ENCODE measurements at regions not wholly inside any gene's neighbourhood (a gene's known extent, or its start where the extent isn't known, plus 50 kb on each side); places are given as distances from the start of the nearest gene placed in this dataset.

DNA sequence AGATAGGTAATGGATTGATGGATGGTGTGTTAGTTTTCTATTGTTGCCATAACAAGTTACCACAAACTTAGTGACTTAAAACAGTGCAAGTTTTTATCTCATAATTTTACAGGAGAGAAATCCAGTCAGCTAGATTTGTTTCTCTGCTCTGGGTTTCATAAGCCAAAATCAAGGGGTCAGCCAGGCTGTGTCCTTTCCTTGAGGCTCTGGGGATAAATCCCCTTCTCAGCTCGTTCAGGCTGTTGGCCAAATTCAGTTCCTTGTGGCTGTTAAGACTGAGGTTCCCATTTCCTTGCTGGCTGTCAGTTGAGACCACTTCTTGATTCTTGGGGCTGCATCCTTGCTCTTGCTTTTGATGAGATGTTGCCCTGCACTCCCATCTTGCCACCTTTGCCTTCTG is 204.9 kb upstream of the CDH13 start:
- no peaks in the 10 kb centered on the region for H3K4me1 ChIP-seq
- no peaks in the 10 kb centered on the region for H3K27me3 ChIP-seq
- TF ChIP-seq, protein P1, sequence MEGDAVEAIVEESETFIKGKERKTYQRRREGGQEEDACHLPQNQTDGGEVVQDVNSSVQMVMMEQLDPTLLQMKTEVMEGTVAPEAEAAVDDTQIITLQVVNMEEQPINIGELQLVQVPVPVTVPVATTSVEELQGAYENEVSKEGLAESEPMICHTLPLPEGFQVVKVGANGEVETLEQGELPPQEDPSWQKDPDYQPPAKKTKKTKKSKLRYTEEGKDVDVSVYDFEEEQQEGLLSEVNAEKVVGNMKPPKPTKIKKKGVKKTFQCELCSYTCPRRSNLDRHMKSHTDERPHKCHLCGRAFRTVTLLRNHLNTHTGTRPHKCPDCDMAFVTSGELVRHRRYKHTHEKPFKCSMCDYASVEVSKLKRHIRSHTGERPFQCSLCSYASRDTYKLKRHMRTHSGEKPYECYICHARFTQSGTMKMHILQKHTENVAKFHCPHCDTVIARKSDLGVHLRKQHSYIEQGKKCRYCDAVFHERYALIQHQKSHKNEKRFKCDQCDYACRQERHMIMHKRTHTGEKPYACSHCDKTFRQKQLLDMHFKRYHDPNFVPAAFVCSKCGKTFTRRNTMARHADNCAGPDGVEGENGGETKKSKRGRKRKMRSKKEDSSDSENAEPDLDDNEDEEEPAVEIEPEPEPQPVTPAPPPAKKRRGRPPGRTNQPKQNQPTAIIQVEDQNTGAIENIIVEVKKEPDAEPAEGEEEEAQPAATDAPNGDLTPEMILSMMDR (IDR thresholded peaks at IDR 0.05; ENCODE audit: low read depth, low read length) = no peak
- H3K4me3 ChIP-seq (ENCODE audit: low read depth, low read length) = no peak overlapping the region
- DNase-seq = no peak
- H3K36me3 ChIP-seq = no peaks in the 10 kb centered on the region
- no peaks in the 10 kb centered on the region for H3K9me3 ChIP-seq

DNA sequence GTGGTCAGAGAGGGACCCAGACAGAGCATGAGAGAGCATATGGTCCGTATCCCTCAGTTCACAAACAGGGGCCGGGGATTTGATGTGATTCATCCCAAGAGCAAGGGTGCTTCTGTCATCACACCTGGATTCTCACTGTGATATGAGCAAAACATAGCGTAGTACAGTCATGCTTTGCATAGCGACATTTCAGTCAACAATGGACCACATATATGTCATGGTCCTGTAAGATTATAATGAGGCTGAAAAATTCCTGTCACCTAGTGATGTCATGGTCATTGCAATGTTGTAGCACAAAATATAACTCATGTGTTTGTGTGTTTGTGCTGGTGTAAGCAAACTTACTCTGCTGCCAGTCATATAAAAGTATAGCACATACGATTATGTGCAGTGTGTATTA is 207.4 kb upstream of the CDH13 start:
- Histone ChIP-seq H3K4me3 (ENCODE audit: low read depth, low read length) (no peak overlapping the region), H3K9me3 (no peaks in the 10 kb centered on the region), H3K36me3 (no peaks in the 10 kb centered on the region), H3K4me1 (no peaks in the 10 kb centered on the region), H3K27me3 (no peaks in the 10 kb centered on the region)
- TF ChIP-seq, protein P1 (IDR thresholded peaks at IDR 0.05; ENCODE audit: low read depth, low read length) = no peak
- no peak for DNase-seq

DNA sequence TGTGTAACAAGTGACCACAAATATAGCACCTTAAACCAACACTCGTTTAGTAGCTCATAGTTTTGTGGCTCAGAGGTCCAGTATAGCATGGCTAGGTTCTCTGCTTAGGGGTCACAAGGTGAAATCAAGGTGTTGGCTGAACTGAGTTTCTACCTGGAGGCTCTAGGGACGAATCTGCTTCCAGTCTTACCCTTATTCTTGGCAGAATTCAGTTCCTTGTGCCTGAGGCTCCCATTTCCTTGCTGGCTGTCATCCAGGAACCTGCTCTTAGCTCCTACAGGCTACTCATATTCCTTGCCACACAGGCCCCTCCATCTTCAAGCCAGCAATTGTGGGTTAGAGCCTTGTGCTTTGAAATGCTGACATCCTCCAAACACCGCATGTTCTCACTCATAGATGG is 212.3 kb upstream of the CDH13 start:
- TF ChIP-seq, protein P1 (IDR thresholded peaks at IDR 0.05; ENCODE audit: low read depth, low read length) = no peak

DNA sequence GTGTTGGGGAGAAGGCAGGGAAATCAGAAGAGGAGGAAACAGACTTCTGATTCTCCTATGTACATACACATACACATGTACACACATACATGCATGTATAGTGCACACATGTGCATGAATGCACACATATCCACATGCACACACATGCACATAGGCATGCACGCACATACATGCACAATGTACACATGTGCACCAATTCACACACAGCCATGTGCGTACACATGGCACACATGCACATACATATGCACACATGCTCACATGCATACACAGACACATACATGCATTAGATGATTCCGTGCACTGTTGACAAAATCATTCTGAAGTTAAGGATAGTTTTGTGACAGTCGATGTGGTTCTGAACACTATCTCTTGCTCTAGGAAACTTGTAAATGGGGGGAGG is 214.0 kb upstream of the CDH13 start:
- TF ChIP-seq, protein P1 (IDR thresholded peaks at IDR 0.05; ENCODE audit: low read depth, low read length) = no peak
- no peaks in the 10 kb centered on the region for H3K27me3 ChIP-seq
- H3K4me3 ChIP-seq (ENCODE audit: low read depth, low read length) = no peak overlapping the region

More for the DNA sequence above, 212.3 kb upstream of the CDH13 start:
- H3K36me3 ChIP-seq = no peaks in the 10 kb centered on the region
- H3K4me3 ChIP-seq (ENCODE audit: low read depth, low read length) = no peak overlapping the region
- H3K27me3 ChIP-seq = no peaks in the 10 kb centered on the region
- H3K9me3 ChIP-seq = no peaks in the 10 kb centered on the region; the same call in 1 of the 2 replicates
- DNase-seq = no peak
- H3K4me1 ChIP-seq = no peaks in the 10 kb centered on the region

DNA sequence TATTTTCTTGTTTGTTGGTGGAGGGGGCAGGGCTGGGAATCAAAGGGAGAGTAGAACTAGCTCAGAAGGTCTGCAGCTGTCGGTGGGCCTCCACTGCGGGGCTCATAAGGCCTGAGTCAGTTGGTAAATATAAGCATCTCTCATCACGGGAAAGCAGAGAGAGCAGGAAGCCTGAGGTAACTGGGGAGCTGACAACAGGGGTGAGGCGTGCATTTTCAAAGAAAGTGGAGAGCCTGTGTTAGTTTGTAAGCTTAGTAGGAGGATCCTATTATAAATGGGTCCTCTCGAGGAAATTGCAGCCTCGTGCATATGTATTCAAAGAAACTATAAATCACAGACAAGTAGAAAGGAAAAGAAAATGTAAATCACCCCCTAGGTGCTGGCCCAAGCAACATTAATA is 221.0 kb upstream of the CDH13 start:
- no peaks in the 10 kb centered on the region for H3K4me1 ChIP-seq
- H3K27me3 ChIP-seq = no peaks in the 10 kb centered on the region
- TF ChIP-seq, protein P1 (IDR thresholded peaks at IDR 0.05; ENCODE audit: low read depth, low read length) = no peak
- H3K9me3 ChIP-seq = peaks cover 2% of the 10 kb centered on the region; the same call in 1 of the 2 replicates
- no peaks in the 10 kb centered on the region for H3K36me3 ChIP-seq
- no peak for DNase-seq
- no peak overlapping the region for H3K4me3 ChIP-seq (ENCODE audit: low read depth, low read length)

More for the DNA sequence above, 214.0 kb upstream of the CDH13 start:
- Histone ChIP-seq H3K9me3 (peaks cover 2% of the 10 kb centered on the region), H3K36me3 (no peaks in the 10 kb centered on the region), H3K4me1 (no peaks in the 10 kb centered on the region)
- DNase-seq = no peak

DNA sequence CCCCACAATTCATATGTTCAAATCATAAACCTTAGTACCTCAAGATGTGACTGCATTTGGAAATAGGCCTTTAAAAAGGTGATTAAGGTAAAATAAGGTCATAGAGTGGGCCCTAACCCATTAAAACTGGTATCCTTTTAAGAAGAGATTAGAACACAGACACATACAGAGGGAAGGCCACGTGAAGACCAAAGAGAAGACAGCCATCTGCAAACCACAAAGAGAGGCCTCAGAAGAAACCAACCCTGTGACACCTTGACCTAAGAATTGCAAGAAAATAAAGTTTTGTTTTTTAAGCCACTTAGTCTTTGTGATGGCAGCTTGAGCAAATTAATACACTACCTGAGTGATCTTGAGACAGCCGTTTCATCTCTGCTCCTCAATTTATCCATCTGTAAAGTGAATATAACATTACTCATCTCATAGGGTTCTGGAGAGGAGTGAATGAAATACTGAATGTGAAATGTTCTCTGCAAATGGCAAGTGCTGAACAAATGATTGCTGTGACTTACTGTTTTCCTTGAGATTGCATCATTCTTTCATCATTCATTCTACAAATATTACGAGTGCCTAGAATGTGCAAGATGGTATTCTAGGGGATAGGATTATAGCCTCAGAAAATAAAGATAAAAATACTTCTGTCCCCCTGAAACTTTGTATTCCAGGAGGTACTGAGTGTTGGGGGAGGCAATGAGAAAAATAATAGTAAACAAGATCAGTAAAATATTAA is 222.0 kb upstream of the CDH13 start:
- TF ChIP-seq, protein P1 (IDR thresholded peaks at IDR 0.05; ENCODE audit: low read depth, low read length) = no peak

More for the DNA sequence above, 222.0 kb upstream of the CDH13 start:
- no peak for DNase-seq
- no peak overlapping the region for H3K4me3 ChIP-seq (ENCODE audit: low read depth, low read length)
- H3K4me1 ChIP-seq = no peaks in the 10 kb centered on the region
- no peaks in the 10 kb centered on the region for H3K36me3 ChIP-seq
- no peaks in the 10 kb centered on the region for H3K27me3 ChIP-seq
- H3K9me3 ChIP-seq = peaks cover 2% of the 10 kb centered on the region; the same call in 1 of the 2 replicates
